CD1c-positive myeloid dendritic cell (primary cell): ENCODE measurements at regions not wholly inside any gene's neighbourhood (a gene's known extent, or its start where the extent isn't known, plus 50 kb on each side); places are given as distances from the start of the nearest gene placed in this dataset.

ENCODE experiments used
- DNase-seq: peaks from one replicate; pipeline ENCODE4 v3.0.0-alpha.2; 2016; ENCODE audit errors: extremely low spot score

DNA sequence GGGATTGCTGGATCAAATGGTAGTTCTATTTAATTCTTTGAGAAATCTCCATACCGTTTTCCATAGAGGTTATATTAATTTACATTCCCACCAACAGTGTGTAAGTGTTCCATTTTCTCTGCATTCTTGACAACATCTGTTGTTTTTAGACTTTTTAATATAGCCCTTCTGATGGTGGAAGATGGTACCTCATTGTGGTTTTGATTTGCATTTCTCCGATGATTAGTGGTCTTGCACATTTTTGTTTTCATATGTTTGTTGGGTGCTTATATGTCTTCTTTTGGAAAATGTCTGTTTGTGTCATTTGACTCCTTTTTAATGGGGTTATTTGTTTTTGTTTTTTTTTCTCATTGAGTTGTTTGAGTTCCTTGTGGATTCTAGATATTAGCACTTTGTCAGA is 75.3 kb upstream of the PUDP start:
- no peak for DNase-seq

DNA sequence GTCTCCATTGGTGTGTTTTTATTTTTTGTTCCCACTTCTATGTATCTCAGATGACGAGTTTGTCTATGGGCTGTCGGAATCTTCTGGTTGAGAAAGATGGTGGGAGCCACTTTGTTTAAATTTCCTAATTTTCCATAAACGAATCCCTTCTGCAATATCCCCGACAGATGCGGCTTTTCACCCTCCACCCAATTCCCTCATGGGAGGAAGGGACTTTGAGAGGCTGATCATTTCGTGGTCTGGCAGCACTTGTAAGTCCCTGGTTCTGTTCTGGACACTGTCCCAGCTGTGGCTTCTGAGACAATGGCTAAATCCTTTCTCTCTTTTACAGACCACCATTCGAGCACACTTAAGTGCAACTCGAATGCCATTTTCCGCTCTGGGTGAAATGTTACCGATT is 72.2 kb upstream of the PUDP start:
- DNase-seq: no peak

DNA sequence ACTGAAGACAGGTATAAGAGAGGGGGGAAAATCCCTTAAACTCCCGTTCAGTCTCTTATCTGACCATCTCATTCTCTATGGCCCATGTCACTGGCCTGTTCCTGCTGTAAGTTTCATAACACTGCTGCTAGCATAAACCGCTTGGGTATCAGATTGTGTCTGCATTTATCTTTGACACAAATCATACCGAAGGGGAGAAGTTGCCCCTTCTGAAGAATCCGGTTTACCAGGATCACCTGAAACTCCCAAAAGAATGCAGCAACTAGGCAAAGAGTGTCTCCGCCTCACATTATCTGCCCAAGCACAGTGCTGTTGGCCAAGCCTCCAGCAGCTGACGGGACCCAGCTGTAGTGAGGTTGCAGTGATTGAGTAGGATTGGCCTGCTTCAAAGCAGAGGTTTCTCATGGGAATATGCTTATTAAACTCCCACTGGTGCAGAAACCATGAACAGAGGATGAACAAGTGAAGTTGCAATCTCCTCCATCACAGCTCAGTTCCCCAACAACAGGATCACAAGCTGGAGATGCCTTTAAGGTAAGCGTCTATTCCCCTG is 71.3 kb upstream of the PUDP start:
- DNase-seq: no peak

DNA sequence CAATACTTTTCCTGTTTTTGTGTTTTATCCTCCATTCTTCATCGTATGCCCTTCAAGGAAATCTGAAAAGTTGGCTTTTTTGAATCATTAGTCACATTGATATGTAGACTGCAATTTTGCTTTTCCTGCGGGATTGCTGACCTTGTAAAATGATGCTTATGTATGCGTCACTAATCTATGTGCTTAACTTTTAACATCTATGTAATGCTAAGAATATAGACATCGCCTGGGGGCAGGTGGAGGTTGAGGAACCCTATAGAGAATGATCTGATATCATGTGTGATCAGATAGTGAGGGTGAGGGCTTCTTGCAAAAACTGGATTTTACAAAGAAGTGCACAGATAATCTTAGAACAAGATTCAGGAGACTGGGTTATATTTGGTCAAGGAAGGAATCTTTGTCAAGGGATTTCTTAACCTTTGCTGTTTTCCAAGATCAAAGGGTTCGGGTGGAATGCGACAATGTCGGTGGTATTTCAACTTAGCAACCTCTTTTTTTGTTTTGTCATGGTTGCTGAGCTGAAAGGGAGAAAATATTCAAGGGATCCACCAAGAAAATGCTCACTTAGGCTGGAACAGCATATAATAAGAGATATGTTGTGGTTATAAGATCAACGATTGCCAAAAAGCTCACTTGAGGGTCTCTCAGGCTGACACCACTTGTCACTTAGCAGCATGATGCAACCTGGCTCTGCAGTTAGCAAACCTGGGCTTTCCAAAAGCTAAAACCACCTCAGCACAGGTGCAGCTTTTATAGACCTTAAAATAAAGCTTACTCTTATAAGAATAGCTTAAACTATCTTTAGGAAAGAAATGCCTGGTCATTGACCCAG is 70.6 kb upstream of the PUDP start:
- DNase-seq: no peak

DNA sequence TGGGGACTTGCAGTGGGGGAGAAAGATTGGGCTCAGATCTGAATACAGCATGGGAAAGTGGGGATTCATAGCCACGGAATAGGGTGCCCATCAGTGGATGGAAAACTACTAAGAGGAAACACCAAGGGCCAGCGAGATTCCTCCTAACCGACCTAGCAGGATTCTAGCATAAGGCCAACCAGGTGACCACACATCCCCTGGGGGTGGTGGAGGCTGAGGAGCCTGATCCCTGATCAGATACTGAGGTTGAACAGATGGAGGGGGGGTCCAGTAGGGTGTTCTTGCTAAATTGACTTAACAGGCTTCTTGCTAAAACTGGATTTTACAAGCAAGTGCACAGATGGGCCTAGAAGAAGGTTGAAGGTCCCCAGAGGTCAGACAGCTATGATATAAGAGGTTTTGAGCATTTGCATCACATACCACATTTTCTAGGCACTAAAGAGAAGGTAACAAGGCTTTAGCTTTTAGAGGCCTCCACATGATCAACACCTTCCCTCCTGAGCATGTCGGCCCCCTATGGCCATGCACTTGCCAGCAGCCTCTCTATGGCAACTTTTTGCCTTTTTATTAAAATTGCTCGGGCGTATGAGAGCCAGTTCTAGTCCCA is 69.1 kb upstream of the PUDP start:
- no peak for DNase-seq

DNA sequence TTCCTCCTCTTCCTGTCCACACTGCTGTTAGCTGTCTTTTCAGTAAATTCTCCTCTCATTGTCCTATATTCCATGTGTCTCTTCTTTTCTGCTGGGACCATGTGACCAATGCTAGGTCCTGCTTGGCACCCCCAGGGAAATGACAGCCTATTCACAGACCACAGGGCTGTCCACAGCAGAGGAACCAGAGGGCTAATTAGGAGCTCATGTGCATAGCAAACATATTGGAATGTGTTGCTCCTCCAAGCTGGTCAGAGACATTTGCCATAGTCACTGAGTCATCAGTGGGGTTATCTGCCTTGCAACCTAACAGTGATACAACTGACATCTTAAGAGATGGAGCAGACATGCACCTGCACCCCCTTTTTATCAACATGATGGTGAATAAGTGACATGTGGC is 67.9 kb upstream of the PUDP start:
- DNase-seq: no peak

DNA sequence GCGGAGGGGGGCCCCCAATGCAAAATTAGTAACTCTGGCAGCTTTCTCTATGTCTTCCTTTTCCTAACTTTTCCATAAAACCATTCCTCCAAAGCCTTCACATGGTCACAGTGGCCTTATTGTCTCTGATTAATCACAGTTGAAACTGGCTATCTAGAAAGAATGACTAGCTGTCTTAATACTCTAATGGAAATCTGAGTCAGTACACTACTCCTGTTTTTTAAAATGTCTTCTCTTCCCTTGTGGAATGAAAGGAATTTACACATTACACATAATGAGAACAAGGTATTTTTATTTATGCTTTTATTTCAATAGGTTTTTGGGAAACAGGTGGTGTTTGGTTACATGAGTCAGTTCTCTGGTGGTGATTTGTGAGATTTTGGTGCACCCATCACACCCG is 66.3 kb upstream of the PUDP start:
- DNase-seq: no peak

DNA sequence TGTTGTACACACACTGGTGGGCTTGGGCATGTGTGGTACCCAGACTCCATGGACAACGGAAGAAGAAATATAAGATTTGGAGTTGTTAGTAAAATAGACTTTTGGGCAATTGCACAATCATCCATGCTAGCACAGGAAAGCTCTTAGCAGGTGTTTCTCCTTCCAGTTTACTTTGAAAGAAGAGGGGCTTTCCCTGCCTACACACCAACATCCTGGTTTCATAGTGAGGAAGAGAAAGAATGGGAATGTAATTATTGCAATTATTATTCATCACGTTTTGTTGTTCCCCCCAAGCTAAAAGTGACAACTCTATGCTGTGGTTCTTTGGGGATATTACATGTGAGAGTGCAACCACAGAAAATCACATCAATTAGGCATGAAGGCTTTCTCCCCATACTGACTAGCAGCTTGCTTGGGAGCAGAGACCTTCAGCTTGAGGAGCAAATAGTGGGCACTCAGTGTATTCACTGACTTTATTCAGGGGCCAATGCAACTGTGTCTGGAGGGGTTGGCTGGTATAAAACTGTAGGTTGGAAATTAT is 57.2 kb upstream of the PUDP start:
- DNase-seq: no peak

DNA sequence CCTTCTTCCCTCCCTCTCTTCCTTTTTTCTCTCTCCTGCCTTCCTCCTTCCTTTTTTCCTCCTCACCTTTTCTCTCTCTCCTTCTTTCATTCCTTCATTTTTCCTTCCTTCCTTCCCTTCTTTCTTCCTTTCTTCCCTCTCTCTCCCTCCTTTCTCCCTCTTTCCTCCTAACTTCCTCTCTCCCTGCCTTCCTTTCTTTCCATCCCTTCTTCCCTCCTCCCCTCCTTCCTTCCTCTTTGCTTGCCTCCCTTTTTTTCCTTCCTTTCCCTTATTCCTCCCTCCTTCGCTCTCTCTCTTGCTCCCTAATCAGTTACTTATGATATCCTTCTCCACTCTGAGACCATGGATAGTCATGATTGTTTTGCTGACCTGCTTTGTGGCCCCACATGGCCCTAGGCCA is 56.7 kb upstream of the PUDP start:
- DNase-seq: no peak

DNA sequence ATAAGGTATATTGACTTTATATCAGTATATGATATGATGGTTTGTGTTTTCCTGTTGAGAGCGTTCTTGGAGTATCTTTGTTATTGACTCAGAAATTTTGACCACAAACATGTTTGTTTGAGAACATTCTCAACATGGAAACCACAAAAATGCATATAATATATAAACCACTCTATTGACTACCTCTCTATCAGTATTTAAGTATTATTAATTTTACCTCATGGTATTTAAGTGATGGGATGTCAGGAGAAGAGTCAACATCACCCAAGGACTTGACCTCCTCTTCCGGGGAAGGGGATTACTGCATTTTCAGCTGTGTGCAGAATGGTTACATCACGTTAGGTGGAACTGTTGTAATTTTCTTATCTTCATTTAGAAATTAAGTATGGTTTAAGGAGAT is 54.3 kb upstream of the PUDP start:
- no peak for DNase-seq

DNA sequence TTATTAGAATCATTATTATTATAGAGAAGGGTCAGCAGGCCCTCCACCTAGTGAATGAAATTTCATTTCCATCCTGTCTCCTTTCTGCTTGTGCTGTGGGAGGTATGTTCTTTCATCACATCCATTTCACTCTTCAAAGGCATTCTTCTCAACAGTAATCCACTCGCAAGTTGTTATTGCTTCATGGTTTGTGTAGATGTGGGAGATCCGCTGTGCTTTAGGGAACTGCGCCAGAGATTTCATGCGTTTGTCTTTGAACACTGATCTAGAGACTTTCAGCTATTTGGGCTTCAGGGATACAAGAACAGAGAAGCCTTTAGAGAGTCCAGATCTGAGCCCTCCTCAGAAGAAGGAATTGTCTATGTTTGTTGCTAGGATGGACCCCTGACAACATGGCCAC is 53.5 kb upstream of the PUDP start:
- no peak for DNase-seq

DNA sequence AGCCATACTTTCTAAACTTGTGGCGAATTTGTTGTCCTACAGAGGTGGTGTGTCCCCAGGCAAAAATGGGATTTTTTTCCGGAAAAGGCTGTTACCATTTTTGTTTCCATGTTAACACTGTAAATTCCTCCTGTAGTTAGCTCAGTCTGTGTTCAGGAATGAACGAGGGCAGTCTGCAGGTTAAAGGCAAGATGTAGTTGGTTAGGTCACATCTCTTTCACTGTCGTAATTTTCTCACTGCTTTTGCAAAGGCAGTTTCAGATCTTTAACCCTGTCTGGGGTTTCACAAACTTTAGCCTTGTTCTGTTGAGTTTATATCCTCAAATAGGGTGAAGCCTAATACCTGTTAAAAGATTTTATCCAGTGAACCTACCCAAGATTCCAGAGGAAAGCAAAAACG is 50.5 kb upstream of the PUDP start:
- no peak for DNase-seq
